Colon (tissue), 2 donors: ENCODE measurements at regions not wholly inside any gene's neighbourhood (a gene's known extent, or its start where the extent isn't known, plus 50 kb on each side); places are given as distances from the start of the nearest gene placed in this dataset.
"Not testable (repeated sequence)": the region's sequence is repeated elsewhere in the genome, so short reads cannot be mapped to it uniquely, and the experiment has no call there.

Experiments used
- FAIRE-seq: peaks from 2 replicates; lab custom pipeline; 2012; peaks lifted over from hg19 to GRCh38; lab: Jason Lieb, UNC
- donor health status: control.
- donor health status: control.

GRCh38 chr5:93359296-93359959 is 221.6 kb downstream of the NR2F1-AS1 start:
- no peak for FAIRE-seq

- FAIRE-seq, result no peak
These were observed 222.8 kb downstream of the NR2F1-AS1 start for GRCh38 chr5:93358176-93358575.

GRCh38 chr5:93357686-93358085 is 223.3 kb downstream of the NR2F1-AS1 start:
- FAIRE-seq, result no peak

DNA sequence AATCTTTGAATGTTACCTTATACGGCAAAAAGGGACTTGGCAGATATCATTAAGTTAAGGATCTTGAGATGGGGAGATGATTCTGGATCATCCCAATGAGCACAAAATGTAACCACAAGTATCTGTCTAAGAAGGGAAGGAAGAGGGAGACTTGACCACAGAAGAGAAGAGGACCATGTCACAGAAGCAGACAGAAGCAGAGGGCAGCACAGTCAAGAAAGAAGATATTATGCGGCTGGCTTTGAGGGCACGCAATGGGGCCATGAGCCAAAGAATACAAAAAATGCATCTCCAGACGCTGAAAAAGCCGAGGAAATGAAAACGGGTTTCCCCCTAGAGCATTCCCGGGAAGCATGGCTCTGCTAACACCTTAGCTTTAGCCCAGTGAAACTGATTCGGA is 225.3 kb downstream of the NR2F1-AS1 start:
- no peak for FAIRE-seq

- FAIRE-seq, result no peak
These were observed 228.8 kb downstream of the NR2F1-AS1 start for GRCh38 chr5:93352186-93352585.

- FAIRE-seq, result no peak
These were observed 231.4 kb downstream of the NR2F1-AS1 start for GRCh38 chr5:93349613-93350012.

DNA sequence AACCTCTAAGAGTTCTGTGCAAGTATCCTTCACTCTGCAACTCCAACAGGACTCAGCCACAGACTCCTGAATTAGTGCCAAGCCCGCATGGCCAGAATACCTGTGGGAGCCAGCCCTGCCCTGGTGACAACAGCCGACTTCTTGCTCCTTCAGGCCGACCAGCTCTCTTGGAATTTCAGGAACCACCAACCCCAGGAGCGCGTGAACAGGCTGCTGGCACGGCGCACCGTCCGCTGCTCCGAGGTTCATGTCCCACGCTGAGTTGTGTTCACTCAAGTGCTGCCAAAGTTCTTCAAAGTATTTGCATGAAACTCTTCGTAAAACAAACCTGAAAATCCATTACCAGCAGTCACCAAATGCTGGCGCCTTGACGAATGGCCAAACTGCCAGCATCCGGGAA is 232.8 kb downstream of the NR2F1-AS1 start:
- FAIRE-seq, result no peak

GRCh38 chr5:93346850-93347249 is 234.2 kb downstream of the NR2F1-AS1 start:
- FAIRE-seq, result not testable (repeated sequence)

DNA sequence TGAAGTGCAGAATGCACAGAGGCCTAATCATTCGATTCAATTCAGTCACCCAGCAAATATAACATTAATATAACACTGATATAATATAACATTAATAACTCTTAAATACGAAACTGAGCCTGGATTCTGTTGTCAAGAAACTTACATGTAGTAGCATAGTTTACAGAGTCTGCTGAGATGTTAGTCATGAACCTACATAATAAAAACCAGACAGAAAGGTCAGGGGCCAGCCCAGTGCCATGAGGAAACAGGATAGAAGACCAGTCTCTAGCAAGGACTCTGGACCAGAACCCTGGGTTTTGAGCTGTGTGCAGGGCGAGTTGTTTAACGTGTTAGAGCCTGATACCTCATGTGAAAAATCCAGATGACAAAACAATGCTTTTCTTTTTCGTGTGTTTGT is 234.7 kb downstream of the NR2F1-AS1 start:
- no peak for FAIRE-seq

DNA sequence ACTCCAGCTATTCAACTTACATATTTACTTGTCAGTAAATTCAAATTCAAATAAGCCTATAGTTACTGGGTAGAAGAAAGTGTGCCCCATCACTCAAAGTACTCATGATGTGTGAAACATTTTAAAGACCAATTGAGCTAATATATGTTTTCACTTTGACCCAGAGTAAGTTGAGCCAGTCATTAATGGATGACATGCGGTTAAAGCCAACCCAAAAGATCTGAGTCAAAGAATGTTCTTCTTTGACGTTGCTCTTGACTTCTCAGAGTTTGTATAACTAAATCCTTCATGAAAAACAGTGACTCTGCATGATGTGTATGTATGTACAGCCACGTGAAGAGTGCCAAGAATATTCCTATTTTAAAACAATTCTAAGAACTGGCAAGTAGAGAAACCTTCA is 237.4 kb downstream of the NR2F1-AS1 start:
- FAIRE-seq, result no peak

DNA sequence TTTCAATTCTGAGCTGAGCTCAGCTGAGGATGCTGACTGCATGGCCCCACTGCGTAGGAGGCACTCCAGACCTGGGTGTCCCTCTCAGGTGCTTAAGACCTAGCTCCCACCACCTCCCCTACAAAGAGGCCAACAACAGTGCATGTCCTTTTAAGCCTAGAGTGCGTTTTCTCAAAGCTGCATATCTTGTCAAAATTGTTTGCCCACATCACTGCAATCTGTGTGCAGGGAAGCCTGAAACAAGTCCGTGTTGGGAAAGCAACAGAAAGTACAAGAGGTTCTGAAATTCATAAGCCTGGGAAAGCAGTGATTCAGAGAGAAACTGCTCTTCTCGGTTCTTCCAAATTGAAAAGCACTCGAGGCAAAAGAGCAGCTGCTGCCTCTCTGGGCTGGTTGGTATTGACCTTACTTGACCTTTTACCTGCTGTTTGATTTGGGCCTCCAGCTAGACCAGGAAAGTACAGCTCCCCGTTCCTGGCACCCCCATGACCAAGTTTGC is 238.4 kb downstream of the NR2F1-AS1 start:
- no peak for FAIRE-seq

GRCh38 chr5:93340881-93341280 is 240.1 kb downstream of the NR2F1-AS1 start:
- no peak for FAIRE-seq

- no peak for FAIRE-seq
These were observed 243.9 kb downstream of the NR2F1-AS1 start for GRCh38 chr5:93337138-93337537.

DNA sequence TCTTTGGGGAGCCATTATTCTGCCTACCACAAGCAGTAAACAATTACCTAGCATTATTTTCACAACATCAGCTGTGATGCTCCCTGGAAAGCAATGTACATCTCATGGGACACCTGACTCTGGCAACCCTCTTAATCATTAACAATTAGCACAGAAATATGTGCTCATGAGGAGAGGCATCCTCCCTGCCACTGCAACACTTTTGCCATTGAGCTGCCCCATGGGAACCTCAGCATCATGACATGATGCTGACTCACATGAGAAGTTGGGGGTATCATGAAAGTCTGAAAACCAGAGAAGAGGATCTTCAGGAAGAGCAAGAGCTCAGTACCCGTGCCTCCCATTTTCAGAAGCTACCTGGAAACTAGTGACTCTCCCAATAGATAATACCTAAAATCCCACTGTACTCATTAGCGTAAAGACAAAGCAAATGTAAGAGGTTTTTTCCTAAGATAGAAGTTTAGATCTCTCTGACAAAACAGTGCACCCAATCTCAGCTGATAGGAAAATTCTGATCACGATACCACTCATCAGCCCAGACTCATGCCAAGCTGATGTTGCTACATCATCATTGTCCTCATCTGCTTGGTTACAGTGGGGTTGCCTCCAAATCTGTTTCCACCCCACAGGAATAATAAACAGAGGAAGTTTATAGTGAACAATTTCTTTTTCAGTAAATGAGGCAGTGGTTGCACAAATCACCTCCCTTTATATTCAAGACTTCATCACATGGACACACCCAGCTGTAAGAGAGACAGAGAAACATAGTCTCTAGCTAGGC is 244.5 kb downstream of the NR2F1-AS1 start:
- FAIRE-seq, result no peak

- FAIRE-seq, result no peak
These were observed 249.2 kb downstream of the NR2F1-AS1 start for GRCh38 chr5:93331863-93332262.

DNA sequence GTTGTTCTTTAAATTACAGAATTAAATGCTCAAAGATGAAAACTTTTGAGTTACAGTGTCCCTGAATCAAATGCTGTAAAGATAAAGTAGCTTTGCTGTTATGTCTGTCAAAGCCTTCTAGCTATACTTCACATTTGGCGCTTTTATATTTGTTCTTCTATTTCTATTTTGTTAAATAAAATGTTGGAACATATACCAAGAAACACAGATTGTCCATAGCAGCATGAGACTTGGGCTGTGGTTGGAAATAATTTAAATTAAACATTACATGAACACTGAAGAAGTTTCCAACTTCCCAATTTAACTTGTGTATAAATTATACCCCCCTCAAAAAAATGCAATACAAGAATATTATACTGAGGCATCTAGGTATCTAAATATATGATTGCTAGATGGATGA is 249.8 kb downstream of the NR2F1-AS1 start:
- FAIRE-seq, result no peak

DNA sequence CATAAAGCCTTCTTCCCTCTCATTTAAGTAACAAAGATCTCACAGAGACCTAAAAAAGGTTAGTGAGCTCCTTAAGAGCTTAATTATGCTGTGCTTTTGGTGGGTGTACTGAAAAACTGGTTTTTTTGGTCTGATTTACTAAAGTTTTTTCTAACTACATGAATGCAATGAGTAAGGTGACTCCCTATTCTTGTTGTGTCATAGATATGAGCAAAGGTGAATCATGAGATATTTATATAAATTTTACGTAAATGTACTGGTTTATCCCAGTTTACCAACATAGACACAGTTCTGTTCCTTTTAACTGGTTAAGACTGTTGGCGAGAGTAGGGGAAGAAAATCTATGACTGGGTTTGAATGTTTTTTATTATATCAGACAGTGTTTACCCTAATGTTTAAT is 250.5 kb downstream of the NR2F1-AS1 start:
- FAIRE-seq, result no peak

DNA sequence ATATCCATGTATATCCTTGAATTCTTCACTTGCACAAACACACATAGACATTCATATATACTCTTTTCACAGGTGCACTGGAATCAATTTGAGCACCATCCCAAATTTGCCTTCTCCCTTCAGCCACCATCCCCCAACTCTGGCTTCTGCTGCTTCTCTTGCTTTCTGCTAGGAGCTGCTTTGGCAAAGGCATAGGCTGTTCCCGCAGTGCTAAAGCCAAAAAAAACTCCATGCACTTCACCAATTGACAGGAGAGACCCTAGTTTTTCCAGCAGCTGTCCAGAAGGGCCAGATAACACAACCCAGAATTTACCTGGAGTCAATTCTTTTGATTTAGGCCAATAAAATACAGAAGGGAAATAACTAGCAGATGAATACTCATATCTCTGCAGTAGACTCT is 251.3 kb downstream of the NR2F1-AS1 start:
- no peak for FAIRE-seq

- no peak for FAIRE-seq
These were observed 252.2 kb downstream of the NR2F1-AS1 start for GRCh38 chr5:93328833-93329232.

- no peak for FAIRE-seq
These were observed 253.4 kb downstream of the NR2F1-AS1 start for GRCh38 chr5:93327605-93328004.

- no peak for FAIRE-seq
These were observed 255.1 kb downstream of the NR2F1-AS1 start for GRCh38 chr5:93325946-93326345.

- FAIRE-seq, result no peak
These were observed 257.8 kb downstream of the NR2F1-AS1 start for GRCh38 chr5:93322974-93323860.
